Mesenchymal stem cell (in vitro differentiated cells and primary cell): ENCODE measurements at regions not wholly inside any gene's neighbourhood (a gene's known extent, or its start where the extent isn't known, plus 50 kb on each side); places are given as distances from the start of the nearest gene placed in this dataset.

Experiments
- DNase-seq: peaks from one replicate; pipeline ENCODE4 v3.0.0-alpha.2; 2013
- H2AFZ ChIP-seq: one replicate; pipeline ENCODE4 v1.6.1; 2013; ENCODE audit warnings: low read depth, mild to moderate bottlenecking, control low read depth, inconsistent platforms, low read length, moderate library complexity
- H2AK5ac ChIP-seq: 2 replicates; pipeline ENCODE4 v1.6.1; 2013; ENCODE audit warnings: low read length, moderate library complexity, mild to moderate bottlenecking, inconsistent platforms; ENCODE audit not compliant: severe bottlenecking
- H2BK120ac ChIP-seq: one replicate; pipeline ENCODE4 v1.6.1; 2013; ENCODE audit warnings: low read depth, mild to moderate bottlenecking, inconsistent platforms, low read length, moderate library complexity
- H2BK12ac ChIP-seq, 2 experiments: one replicate each; pipeline ENCODE4 v1.6.1; 2013; ENCODE audit warnings: inconsistent platforms in 2 of 2, low read length in 2 of 2, mild to moderate bottlenecking in 2 of 2, moderate library complexity in 2 of 2, control low read depth in 1 of 2
- H2BK15ac ChIP-seq: one replicate; pipeline ENCODE4 v1.6.1; 2013; ENCODE audit warnings: mild to moderate bottlenecking, low read depth, inconsistent platforms; ENCODE audit not compliant: poor library complexity, severe bottlenecking
- H2BK5ac ChIP-seq: 2 replicates; pipeline ENCODE4 v1.6.1; 2013; ENCODE audit warnings: low read depth, mild to moderate bottlenecking, low read length, control low read depth, inconsistent platforms; ENCODE audit not compliant: poor library complexity, severe bottlenecking
- H3K14ac ChIP-seq, 2 experiments: one replicate each; pipeline ENCODE4 v1.6.1; 2013; ENCODE audit warnings: inconsistent platforms in 2 of 2, low read length in 2 of 2, control low read depth in 1 of 2, mild to moderate bottlenecking in 1 of 2, moderate library complexity in 1 of 2
- H3K18ac ChIP-seq, 2 experiments: one replicate each; pipeline ENCODE4 v1.6.1; 2013; ENCODE audit warnings: inconsistent platforms in 2 of 2, low read length in 2 of 2, control low read depth in 1 of 2, low read depth in 1 of 2, mild to moderate bottlenecking in 1 of 2
- H3K23ac ChIP-seq, 2 experiments: one replicate each; pipeline ENCODE4 v1.6.1; 2013; ENCODE audit warnings: inconsistent platforms in 2 of 2, low read length in 2 of 2, mild to moderate bottlenecking in 2 of 2, moderate library complexity in 2 of 2, control low read depth in 1 of 2
- H3K27ac ChIP-seq: 2 replicates; pipeline ENCODE4 v1.5.1; 2013; ENCODE audit warnings: mild to moderate bottlenecking, moderate library complexity, low read length, control low read depth, inconsistent platforms; ENCODE audit not compliant: poor library complexity, severe bottlenecking
- H3K27me3 ChIP-seq, 2 experiments: 2 replicates each; pipeline versions ENCODE4 v1.6.1 to v1.7.0; 2013; ENCODE audit warnings: low read length in 2 of 2, mild to moderate bottlenecking in 2 of 2, moderate library complexity in 2 of 2, control low read depth in 1 of 2, inconsistent platforms in 1 of 2; ENCODE audit not compliant: control insufficient read depth in 1 of 2, insufficient read depth in 1 of 2
- H3K36me3 ChIP-seq, 2 experiments: 2 replicates each; pipeline versions ENCODE4 v1.6.1 to v1.7.0; 2013; ENCODE audit warnings: low read length in 2 of 2, control low read depth in 1 of 2, inconsistent platforms in 1 of 2, low read depth in 1 of 2, mild to moderate bottlenecking in 1 of 2; ENCODE audit not compliant: insufficient read depth in 2 of 2, control insufficient read depth in 1 of 2
- H3K4ac ChIP-seq, 2 experiments: one replicate each; pipeline ENCODE4 v1.6.1; 2013; ENCODE audit warnings: inconsistent platforms in 2 of 2, low read length in 2 of 2, mild to moderate bottlenecking in 2 of 2, moderate library complexity in 2 of 2, control low read depth in 1 of 2, low read depth in 1 of 2
- H3K4me1 ChIP-seq: 2 replicates; pipeline ENCODE4 v1.6.1; 2013; ENCODE audit warnings: low read depth, low read length, control low read depth; ENCODE audit not compliant: control insufficient read depth, insufficient read depth
- H3K4me2 ChIP-seq: 2 replicates; pipeline ENCODE4 v1.6.1; 2013; ENCODE audit warnings: low read length, mild to moderate bottlenecking, inconsistent platforms; ENCODE audit not compliant: poor library complexity, severe bottlenecking
- H3K4me3 ChIP-seq, 2 experiments: 2 replicates each; pipeline versions ENCODE4 v1.5.1 to v1.7.0; 2013; ENCODE audit warnings: low read length in 2 of 2, mild to moderate bottlenecking in 2 of 2, control low read depth in 1 of 2, low read depth in 1 of 2; ENCODE audit not compliant: insufficient read depth in 1 of 2
- H3K79me1 ChIP-seq: replicated peaks from 2 replicates; pipeline ENCODE4 v1.6.1; 2013; ENCODE audit warnings: mild to moderate bottlenecking, control low read depth, low read length, inconsistent platforms; ENCODE audit not compliant: poor library complexity, severe bottlenecking
- H3K9ac ChIP-seq: 2 replicates; pipeline ENCODE4 v1.7.0; 2013; ENCODE audit warnings: mild to moderate bottlenecking, low read length, moderate library complexity
- H3K9me3 ChIP-seq: 2 replicates; pipeline ENCODE4 v1.7.0; 2013; ENCODE audit warnings: mild to moderate bottlenecking, low read length; ENCODE audit not compliant: control insufficient read depth
- H4K8ac ChIP-seq: one replicate; pipeline ENCODE4 v1.6.1; 2013; ENCODE audit warnings: inconsistent platforms, mild to moderate bottlenecking, low read length, moderate library complexity
- H4K91ac ChIP-seq: one replicate; pipeline ENCODE4 v1.6.1; 2013; ENCODE audit warnings: mild to moderate bottlenecking, low read length, inconsistent platforms
- WGBS: methylation state at CpG from one replicate; pipeline ENCODE4 v1.1.7; 2013; ENCODE audit warnings: mixed read lengths; 5-methylcytosine and 5-hydroxymethylcytosine counted together

DNA sequence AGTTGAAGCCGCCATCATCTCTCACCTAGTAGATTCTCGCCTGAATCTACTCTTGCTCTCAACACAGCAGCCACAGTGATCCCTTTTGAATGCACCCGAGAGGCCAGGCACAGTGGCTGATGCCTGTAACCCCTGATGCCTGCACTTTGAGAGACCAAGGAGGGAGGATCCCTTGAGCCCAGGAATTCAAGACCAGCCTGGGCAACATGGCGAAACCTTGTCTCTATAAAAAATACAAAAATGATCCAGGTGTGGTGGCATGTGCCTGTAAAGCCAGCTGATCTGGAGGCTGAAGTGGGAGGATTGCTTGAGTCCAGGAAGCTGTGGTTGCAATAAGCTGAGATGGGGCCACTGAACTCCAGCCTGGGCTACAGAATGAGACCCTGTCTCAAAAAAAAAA lies 60.3 kb upstream of the EML4 start:
- Histone ChIP-seq H3K4me2 (no peak overlapping the region), H2BK15ac (no peak overlapping the region), H3K27me3 (no peaks in the 10 kb centered on the region), H3K27ac (no peak overlapping the region), H3K18ac (no peak overlapping the region), H2BK12ac (no peak overlapping the region), H2BK5ac (no peak overlapping the region), H2AFZ (no peak overlapping the region), H3K36me3 (no peaks in the 10 kb centered on the region), H3K4ac (no peak overlapping the region), H3K4me3 (no peak overlapping the region), H4K8ac (no peak overlapping the region), H4K91ac (no peak overlapping the region), H3K9me3 (no peaks in the 10 kb centered on the region), H3K4me1 (peaks cover 4% of the 10 kb centered on the region), H2BK120ac (no peak overlapping the region), H2AK5ac (no peak overlapping the region), H3K79me1 (no peaks in the 10 kb centered on the region), H3K14ac (no peak overlapping the region), H3K9ac (no peak overlapping the region), H3K23ac (no peak overlapping the region)
- DNase-seq = no peak
- WGBS = 96% methylated on average over 4 of the region's 4 CpGs

- Histone ChIP-seq H2BK15ac (no peak overlapping the region), H3K4ac (no peak overlapping the region), H3K9ac (no peak overlapping the region), H3K27me3 (no peaks in the 10 kb centered on the region), H2BK5ac (no peak overlapping the region), H4K8ac (no peak overlapping the region), H3K18ac (no peak overlapping the region), H3K4me1 (peaks cover 4% of the 10 kb centered on the region), H4K91ac (no peak overlapping the region), H2AFZ (no peak overlapping the region), H3K9me3 (no peaks in the 10 kb centered on the region), H2BK120ac (no peak overlapping the region), H3K14ac (no peak overlapping the region), H3K23ac (no peak overlapping the region), H3K79me1 (no peaks in the 10 kb centered on the region), H2BK12ac (no peak overlapping the region), H3K27ac (no peak overlapping the region), H2AK5ac (no peak overlapping the region), H3K4me2 (no peak overlapping the region), H3K36me3 (no peaks in the 10 kb centered on the region), H3K4me3 (no peak overlapping the region)
- 95% methylated on average over 7 of the region's 7 CpGs for WGBS
- DNase-seq = no peak
These were observed 59.1 kb upstream of the EML4 start for GRCh38 chr2:42109959-42110640.

DNA sequence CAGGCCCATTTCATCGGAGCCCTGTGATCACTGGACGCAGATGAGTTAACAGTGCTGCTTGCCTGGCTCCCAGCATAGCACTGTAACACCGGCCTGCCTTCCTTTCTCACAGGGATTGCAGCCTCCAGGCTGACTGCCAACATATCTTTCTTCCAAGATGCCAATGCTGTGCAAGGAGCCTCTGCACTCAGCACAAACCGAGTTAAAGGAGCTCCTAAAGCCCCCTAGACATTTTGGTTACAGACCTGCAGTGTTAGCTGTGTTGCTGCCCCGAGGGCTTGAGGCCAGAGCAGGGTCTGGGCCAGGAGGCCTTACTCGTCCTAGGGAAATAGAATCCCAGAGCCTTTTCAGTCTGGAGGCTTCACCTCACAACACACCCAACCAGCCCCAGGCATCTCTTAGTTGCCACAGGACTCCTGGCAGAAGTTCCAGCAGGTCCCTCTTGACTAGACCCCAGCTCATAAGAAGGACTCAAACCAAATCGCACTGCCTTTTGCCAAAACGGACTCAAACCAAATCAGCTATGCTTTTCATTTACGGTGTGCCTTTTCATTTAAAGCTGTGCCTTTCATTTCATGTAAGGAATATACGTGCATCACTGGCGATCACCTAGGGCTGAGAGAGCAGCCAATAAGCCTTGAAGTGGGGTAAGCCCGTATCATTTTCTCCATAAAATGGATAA lies 58.4 kb upstream of the EML4 start:
- no peak overlapping the region for H3K4ac ChIP-seq
- H3K4me3 ChIP-seq = no peak overlapping the region
- H3K4me2 ChIP-seq = no peak overlapping the region
- H3K36me3 ChIP-seq = no peaks in the 10 kb centered on the region
- no peak overlapping the region for H3K27ac ChIP-seq
- H3K9ac ChIP-seq = no peak overlapping the region
- no peak for DNase-seq
- no peak overlapping the region for H3K18ac ChIP-seq
- no peak overlapping the region for H2BK5ac ChIP-seq
- H2AK5ac ChIP-seq = no peak overlapping the region
- no peak overlapping the region for H2BK12ac ChIP-seq
- no peak overlapping the region for H3K23ac ChIP-seq
- no peak overlapping the region for H4K8ac ChIP-seq
- H3K4me1 ChIP-seq = peaks cover 4% of the 10 kb centered on the region
- no peaks in the 10 kb centered on the region for H3K9me3 ChIP-seq
- H3K79me1 ChIP-seq = no peaks in the 10 kb centered on the region
- H3K27me3 ChIP-seq = no peaks in the 10 kb centered on the region
- 81% methylated on average over 12 of the region's 12 CpGs for WGBS
- no peak overlapping the region for H3K14ac ChIP-seq
- no peak overlapping the region for H2BK15ac ChIP-seq
- no peak overlapping the region for H4K91ac ChIP-seq
- no peak overlapping the region for H2AFZ ChIP-seq
- H2BK120ac ChIP-seq = no peak overlapping the region

DNA sequence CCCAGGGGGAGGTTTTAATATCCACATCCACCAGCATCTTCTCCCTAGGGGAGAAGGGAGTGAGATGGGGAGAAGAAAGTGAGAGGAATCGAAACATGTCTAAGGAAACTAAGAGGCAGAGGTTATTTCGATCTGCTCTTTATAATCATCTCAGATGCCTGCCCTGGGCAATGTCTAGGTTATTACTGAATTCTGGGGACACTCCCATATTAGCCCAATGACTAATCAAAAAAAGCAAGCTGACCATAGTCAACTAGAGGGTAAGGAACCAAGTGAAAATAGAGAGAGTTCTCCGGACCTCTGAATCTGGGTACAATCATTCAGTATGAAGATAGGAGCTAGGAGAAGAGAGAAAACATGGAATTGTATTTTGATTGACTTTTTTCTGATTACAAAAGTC lies 56.7 kb upstream of the EML4 start:
- Histone ChIP-seq H3K4me3 (no peak overlapping the region), H3K36me3 (no peaks in the 10 kb centered on the region), H4K91ac (no peak overlapping the region), H3K9me3 (no peaks in the 10 kb centered on the region), H4K8ac (no peak overlapping the region), H3K18ac (no peak overlapping the region), H3K79me1 (no peaks in the 10 kb centered on the region), H3K9ac (no peak overlapping the region), H3K27ac (no peak overlapping the region), H3K27me3 (no peaks in the 10 kb centered on the region), H3K23ac (no peak overlapping the region), H2BK5ac (no peak overlapping the region), H2AK5ac (peak overlapping the region; percentile 53), H2AFZ (no peak overlapping the region), H3K4me1 (peaks cover 4% of the 10 kb centered on the region), H2BK15ac (no peak overlapping the region), H2BK120ac (no peak overlapping the region), H3K14ac (no peak overlapping the region), H2BK12ac (no peak overlapping the region), H3K4ac (no peak overlapping the region), H3K4me2 (no peak overlapping the region)
- 75% methylated on average over 1 of the region's 3 CpGs for WGBS
- no peak for DNase-seq
